T-cell (primary cell): ENCODE measurements at regions not wholly inside any gene's neighbourhood (a gene's known extent, or its start where the extent isn't known, plus 50 kb on each side); places are given as distances from the start of the nearest gene placed in this dataset.

Experiments
- ATAC-seq, 4 experiments: fragments of 200-7000 bp in 3 of 4; fragments of 150-1000 bp in 1 of 4; cut with Tn5 transposase; replicated peaks in 1 of 4; 1 replicate in 3 of 4; 2 replicates in 1 of 4; pipeline ENCODE4 v1.10.0; 2021; ENCODE audit warnings: moderate library complexity in 3 of 4, mild to moderate bottlenecking in 2 of 4, moderate number of reproducible peaks in 1 of 4
- CTCF ChIA-PET, 2 donors: fragments of 300-600 bp; sonication (Branson Sonifier 250); formaldehyde crosslinking; loops; one replicate each; lab custom pipeline; 2022; ENCODE audit warnings: antibody characterized with exemption in 2 of 2; lab: Charles Lee
- POLR2A ChIA-PET, 2 donors: fragments of 300-600 bp; sonication (Branson Sonifier 250); formaldehyde crosslinking; loops; one replicate each; lab custom pipeline; 2022; ENCODE audit warnings: antibody characterized with exemption in 2 of 2; lab: Charles Lee
- DNase-seq, 35 experiments: peaks; one replicate each; pipeline versions ENCODE4 v3.0.0 to v3.0.0-alpha.2; 2013 to 2023
- H3K27ac ChIP-seq: one replicate; pipeline ENCODE4 v1.5.1; 2013; ENCODE audit warnings: low read length
- H3K27me3 ChIP-seq, 2 experiments: replicated peaks in 1 of 2; 1 replicate in 1 of 2; 2 replicates in 1 of 2; pipeline versions ENCODE4 v1.6.1 to v1.7.0; 2013; ENCODE audit warnings: low read length in 1 of 2, mixed read lengths in 1 of 2; ENCODE audit not compliant: control insufficient read depth in 2 of 2, insufficient read depth in 2 of 2; ENCODE audit errors: extremely low read depth in 1 of 2
- H3K36me3 ChIP-seq, 2 donors: 1 replicate in 1 of 2; 2 replicates in 1 of 2; pipeline versions ENCODE4 v1.6.1 to v1.7.0; 2013; ENCODE audit warnings: low read length in 1 of 2; ENCODE audit not compliant: control insufficient read depth in 2 of 2, insufficient read depth in 1 of 2; ENCODE audit errors: extremely low read depth in 1 of 2
- H3K4me1 ChIP-seq, 2 experiments: 1 replicate in 1 of 2; 2 replicates in 1 of 2; pipeline versions ENCODE4 v1.6.1 to v1.7.0; 2013; ENCODE audit warnings: low read length in 2 of 2, mixed read lengths in 1 of 2; ENCODE audit not compliant: insufficient read depth in 2 of 2, control insufficient read depth in 1 of 2; ENCODE audit errors: extremely low read depth in 1 of 2
- H3K4me3 ChIP-seq, 2 donors: 1 replicate in 1 of 2; 2 replicates in 1 of 2; pipeline versions ENCODE4 v1.5.1 to v1.7.0; 2013; ENCODE audit warnings: mild to moderate bottlenecking in 2 of 2, low read length in 1 of 2, moderate library complexity in 1 of 2; ENCODE audit not compliant: control insufficient read depth in 1 of 2; ENCODE audit errors: extremely low read depth in 1 of 2
- H3K9me3 ChIP-seq: 2 replicates; pipeline ENCODE4 v1.7.0; 2013
- H3K27ac Mint-ChIP-seq, 2 donors: one replicate each; pipeline ENCODE4 v1.8.0; 2020 to 2021; ENCODE audit warnings: mild to moderate bottlenecking in 2 of 2, mixed read lengths in 2 of 2
- H3K27me3 Mint-ChIP-seq, 2 donors: one replicate each; pipeline ENCODE4 v1.8.0; 2021 to 2022; ENCODE audit warnings: mixed read lengths in 2 of 2
- H3K36me3 Mint-ChIP-seq: one replicate; pipeline ENCODE4 v1.8.0; 2021; ENCODE audit warnings: mixed read lengths
- H3K4me1 Mint-ChIP-seq, 3 donors: one replicate each; pipeline ENCODE4 v1.8.0; 2020 to 2022; ENCODE audit warnings: mixed read lengths in 3 of 3, mild to moderate bottlenecking in 1 of 3
- H3K4me3 Mint-ChIP-seq, 3 donors: one replicate each; pipeline ENCODE4 v1.8.0; 2020 to 2022; ENCODE audit warnings: mild to moderate bottlenecking in 3 of 3, mixed read lengths in 3 of 3, moderate library complexity in 3 of 3
- H3K9me3 Mint-ChIP-seq, 3 donors: one replicate each; pipeline ENCODE4 v1.8.0; 2020 to 2022; ENCODE audit warnings: mixed read lengths in 3 of 3
- WGBS: methylation state at CpG from one replicate; pipeline ENCODE4 v1.1.5; 2013; ENCODE audit warnings: missing lambda C conversion rate; ENCODE audit not compliant: insufficient coverage; 5-methylcytosine and 5-hydroxymethylcytosine counted together

DNA sequence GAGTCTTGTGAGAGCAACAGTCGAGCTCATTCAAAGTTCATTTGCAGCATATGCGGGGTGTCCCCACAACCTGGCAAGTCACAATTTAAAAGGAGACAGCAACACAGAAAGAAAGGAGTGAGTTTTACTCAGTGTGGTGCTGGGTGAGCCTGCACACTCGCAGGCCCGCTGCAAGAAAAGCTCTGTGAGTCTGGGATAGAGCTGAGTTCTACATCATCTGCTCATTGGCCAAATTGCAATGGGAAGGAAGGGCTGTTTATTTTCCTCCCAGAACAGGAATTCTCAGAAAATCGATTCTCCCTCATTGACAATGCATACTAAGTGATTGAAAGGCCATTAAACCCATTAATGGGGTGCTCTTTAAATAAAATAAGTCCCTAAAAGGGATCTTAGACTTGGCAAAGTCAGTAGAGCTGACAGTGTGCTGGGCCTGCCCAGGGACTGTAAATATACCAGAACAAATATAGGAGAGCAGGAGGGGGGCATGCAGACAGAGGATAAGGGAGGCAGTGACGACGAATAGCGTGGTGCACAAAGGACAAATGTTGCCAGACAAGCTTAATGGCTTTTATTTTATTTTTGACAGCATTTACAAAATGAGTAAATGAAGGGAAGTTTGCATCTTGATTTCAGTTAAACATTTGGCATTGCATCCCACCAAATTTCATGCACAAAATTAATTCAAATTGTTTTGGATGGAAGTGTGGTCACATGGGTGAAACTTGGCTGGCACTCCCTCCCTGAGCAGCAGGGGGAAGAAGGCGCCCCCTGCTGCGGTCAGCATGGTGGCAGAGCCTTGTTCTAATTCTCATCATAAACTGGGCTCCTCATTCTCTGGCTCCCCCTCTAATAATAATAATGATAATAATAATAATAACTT lies 215.7 kb downstream of the SNX10 start:
- Mint-ChIP-seq H3K27ac (no peak overlapping the region), H3K9me3 (peaks cover 0 to 4% (median 0%) of the 10 kb centered on the region in 3 donors), H3K36me3 (no peaks in the 10 kb centered on the region), H3K4me3 (no peak overlapping the region), H3K4me1 (no peaks in the 10 kb centered on the region), H3K27me3 (peaks cover 30 to 39% of the 10 kb centered on the region in 2 donors)
- Histone ChIP-seq H3K4me3 (no peak overlapping the region), H3K36me3 (no peaks in the 10 kb centered on the region), H3K27me3 (peaks cover 0 to 13% of the 10 kb centered on the region in 2 experiments), H3K9me3 (no peaks in the 10 kb centered on the region), H3K4me1 (no peaks in the 10 kb centered on the region), H3K27ac (no peak overlapping the region)
- DNase-seq: no peak
- POLR2A ChIA-PET: no interaction called here
- no peak for ATAC-seq
- WGBS: no CpG with 5 or more reads among the region's 10 CpGs
- CTCF ChIA-PET: interaction anchor here in 1 of 2 donors (0.6 kb wide), 1 partner anchor 615 kb away, joined by 3 read pairs; no protein-coding TSS in a partner anchor

GRCh38 chr7:26508481-26508880 lies 216.8 kb downstream of the SNX10 start:
- Mint-ChIP-seq H3K4me1 (no peaks in the 10 kb centered on the region), H3K9me3 (peaks cover 0 to 4% (median 0%) of the 10 kb centered on the region in 3 donors), H3K36me3 (no peaks in the 10 kb centered on the region), H3K27ac (no peak overlapping the region), H3K4me3 (no peak overlapping the region), H3K27me3 (peaks cover 24 to 41% of the 10 kb centered on the region in 2 donors)
- H3K9me3 ChIP-seq: no peaks in the 10 kb centered on the region
- no peak for ATAC-seq
- no peak for DNase-seq
- peaks cover 0 to 10% of the 10 kb centered on the region in 2 experiments for H3K27me3 ChIP-seq
- WGBS: 82% methylated on average over 8 of the region's 8 CpGs
- no peak overlapping the region for H3K27ac ChIP-seq
- H3K36me3 ChIP-seq: no peaks in the 10 kb centered on the region
- CTCF ChIA-PET: no interaction called here
- H3K4me3 ChIP-seq: no peak overlapping the region
- POLR2A ChIA-PET: no interaction called here
- no peaks in the 10 kb centered on the region for H3K4me1 ChIP-seq

GRCh38 chr7:26508917-26509316 lies 217.3 kb downstream of the SNX10 start:
- CTCF ChIA-PET: no interaction called here
- no peak overlapping the region for H3K4me3 Mint-ChIP-seq
- H3K27ac ChIP-seq: no peak overlapping the region
- H3K4me1 Mint-ChIP-seq: no peaks in the 10 kb centered on the region
- H3K4me1 ChIP-seq: no peaks in the 10 kb centered on the region
- no peak for DNase-seq
- no peaks in the 10 kb centered on the region for H3K9me3 ChIP-seq
- POLR2A ChIA-PET: no interaction called here
- H3K4me3 ChIP-seq: no peak overlapping the region
- peaks cover 20 to 37% of the 10 kb centered on the region in 2 donors for H3K27me3 Mint-ChIP-seq
- no peak for ATAC-seq
- no peak overlapping the region for H3K27ac Mint-ChIP-seq
- peaks cover 0 to 7% of the 10 kb centered on the region in 2 experiments for H3K27me3 ChIP-seq
- 89% methylated on average over 3 of the region's 5 CpGs for WGBS
- no peaks in the 10 kb centered on the region for H3K36me3 ChIP-seq
- H3K9me3 Mint-ChIP-seq: peaks cover 0 to 4% (median 0%) of the 10 kb centered on the region in 3 donors
- H3K36me3 Mint-ChIP-seq: no peaks in the 10 kb centered on the region

DNA sequence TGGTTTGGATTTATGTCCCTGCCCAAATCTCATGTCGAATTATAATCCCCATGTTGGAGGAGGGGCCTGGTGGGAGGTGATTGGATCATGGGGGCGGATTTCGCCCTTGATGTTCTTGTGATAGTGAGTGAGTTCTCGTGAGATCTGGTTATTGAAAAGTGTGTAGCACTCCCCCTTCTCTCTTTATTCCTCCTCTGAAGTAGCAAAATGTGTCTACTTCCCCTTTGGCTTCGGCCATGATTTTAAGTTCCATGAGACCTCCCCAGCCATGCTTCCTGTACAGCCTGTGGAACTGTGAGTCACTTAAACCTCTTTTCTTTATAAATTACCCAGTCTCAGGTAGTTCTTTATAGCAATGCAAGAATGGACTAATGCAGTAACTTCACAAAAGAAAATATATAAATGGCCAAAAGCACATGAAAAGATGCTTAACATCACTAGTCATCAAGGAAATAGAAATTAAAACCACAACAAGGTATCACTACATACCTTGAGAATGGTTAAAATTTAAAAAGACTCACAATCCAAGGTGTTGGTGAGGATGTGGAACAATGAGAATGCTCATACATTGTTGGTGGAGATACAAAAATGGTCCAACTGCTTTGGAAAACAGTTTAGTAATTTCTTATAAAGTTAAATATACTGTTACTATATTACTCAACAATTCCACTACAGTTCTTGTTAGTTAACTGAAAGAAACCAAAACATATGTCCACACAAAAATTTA lies 218.7 kb downstream of the SNX10 start:
- 29% methylated on average over 1 of the region's 5 CpGs for WGBS
- peaks cover 9 to 27% of the 10 kb centered on the region in 2 donors for H3K27me3 Mint-ChIP-seq
- Histone ChIP-seq H3K27ac (no peak overlapping the region), H3K9me3 (no peaks in the 10 kb centered on the region), H3K4me3 (no peak overlapping the region), H3K36me3 (no peaks in the 10 kb centered on the region), H3K4me1 (no peaks in the 10 kb centered on the region), H3K27me3 (peaks cover 0 to 9% of the 10 kb centered on the region in 2 experiments)
- H3K27ac Mint-ChIP-seq: no peak overlapping the region
- ChIA-PET CTCF (no interaction called here), POLR2A (no interaction called here)
- H3K4me3 Mint-ChIP-seq: no peak overlapping the region
- DNase-seq: no peak
- peaks cover 0 to 4% (median 0%) of the 10 kb centered on the region in 3 donors for H3K9me3 Mint-ChIP-seq
- H3K36me3 Mint-ChIP-seq: no peaks in the 10 kb centered on the region
- H3K4me1 Mint-ChIP-seq: no peaks in the 10 kb centered on the region
- ATAC-seq: no peak

DNA sequence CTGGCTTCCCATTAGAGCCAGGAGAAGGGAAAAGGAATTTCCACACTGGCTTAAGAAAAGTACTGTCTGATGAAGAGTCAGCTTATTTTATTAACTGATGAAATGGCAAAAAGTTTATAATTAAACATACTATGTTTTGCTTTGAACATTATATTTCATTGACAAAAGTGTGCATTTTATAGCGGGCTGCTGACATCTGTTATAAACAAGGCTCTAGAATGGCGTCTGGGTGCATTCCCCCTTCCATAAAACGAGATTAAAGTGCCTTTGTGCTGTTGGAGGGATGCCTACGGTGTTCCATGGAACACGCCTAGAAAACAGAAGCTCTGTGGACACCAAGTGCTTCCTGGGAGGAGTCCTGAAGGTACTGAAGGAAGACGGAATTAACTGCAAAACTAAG lies 220.2 kb downstream of the SNX10 start:
- Histone ChIP-seq H3K4me1 (no peaks in the 10 kb centered on the region), H3K9me3 (no peaks in the 10 kb centered on the region), H3K36me3 (no peaks in the 10 kb centered on the region), H3K4me3 (no peak overlapping the region), H3K27ac (no peak overlapping the region), H3K27me3 (peaks cover 0 to 11% of the 10 kb centered on the region in 2 experiments)
- Mint-ChIP-seq H3K9me3 (peaks cover 0 to 4% (median 0%) of the 10 kb centered on the region in 3 donors), H3K36me3 (no peaks in the 10 kb centered on the region), H3K4me3 (no peak overlapping the region), H3K27me3 (peaks cover 11 to 24% of the 10 kb centered on the region in 2 donors), H3K27ac (no peak overlapping the region), H3K4me1 (no peaks in the 10 kb centered on the region)
- WGBS: 86% methylated on average over 4 of the region's 6 CpGs
- no peak for DNase-seq
- no peak for ATAC-seq
- ChIA-PET CTCF (no interaction called here), POLR2A (no interaction called here)

GRCh38 chr7:26512737-26513136 lies 221.1 kb downstream of the SNX10 start:
- no peak overlapping the region for H3K27ac Mint-ChIP-seq
- peaks cover 5 to 22% of the 10 kb centered on the region in 2 donors for H3K27me3 Mint-ChIP-seq
- Histone ChIP-seq H3K9me3 (no peaks in the 10 kb centered on the region), H3K36me3 (no peaks in the 10 kb centered on the region), H3K27ac (no peak overlapping the region), H3K27me3 (peaks cover 0 to 9% of the 10 kb centered on the region in 2 experiments), H3K4me3 (no peak overlapping the region), H3K4me1 (no peaks in the 10 kb centered on the region)
- ATAC-seq (no peak), DNase-seq (no peak)
- ChIA-PET POLR2A (no interaction called here), CTCF (interaction anchor here in 1 of 2 donors (1.1 kb wide), 1 partner anchor 10 kb away, joined by 4 read pairs; no protein-coding TSS in a partner anchor)
- H3K36me3 Mint-ChIP-seq: no peaks in the 10 kb centered on the region
- H3K4me1 Mint-ChIP-seq: no peaks in the 10 kb centered on the region
- H3K9me3 Mint-ChIP-seq: peaks cover 0 to 4% (median 0%) of the 10 kb centered on the region in 3 donors
- H3K4me3 Mint-ChIP-seq: no peak overlapping the region
- WGBS: 100% methylated on average over 1 of the region's 3 CpGs
